Muscle of back (tissue), 3 donors: ENCODE measurements at regions not wholly inside any gene's neighbourhood (a gene's known extent, or its start where the extent isn't known, plus 50 kb on each side); places are given as distances from the start of the nearest gene placed in this dataset.
"Not testable (repeated sequence)": the region's sequence is repeated elsewhere in the genome, so short reads cannot be mapped to it uniquely, and the experiment has no call there.

Experiments
- DNase-seq, 3 donors: peaks; one replicate each; pipeline versions ENCODE4 v3.0.0 to v3.0.0-alpha.2; 2013

DNA sequence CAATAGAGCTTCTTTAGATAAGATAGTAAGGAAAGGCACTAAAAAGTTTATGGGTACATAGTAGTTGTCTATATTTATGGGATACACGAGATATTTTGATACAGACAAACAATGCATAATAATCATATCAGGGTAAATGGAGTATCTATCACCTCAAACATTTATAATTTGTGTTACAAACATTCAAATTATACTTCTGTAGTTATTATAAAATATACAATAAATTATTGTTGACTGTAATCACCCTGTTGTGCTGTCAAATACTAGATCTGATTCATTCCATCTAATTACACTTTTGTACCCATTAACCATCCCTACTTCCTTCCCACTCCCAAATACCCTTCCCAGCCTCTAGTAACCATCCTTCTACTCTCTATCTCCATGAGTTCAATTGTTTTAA is 179.7 kb downstream of the FOXG1 start:
- no peak for DNase-seq

DNA sequence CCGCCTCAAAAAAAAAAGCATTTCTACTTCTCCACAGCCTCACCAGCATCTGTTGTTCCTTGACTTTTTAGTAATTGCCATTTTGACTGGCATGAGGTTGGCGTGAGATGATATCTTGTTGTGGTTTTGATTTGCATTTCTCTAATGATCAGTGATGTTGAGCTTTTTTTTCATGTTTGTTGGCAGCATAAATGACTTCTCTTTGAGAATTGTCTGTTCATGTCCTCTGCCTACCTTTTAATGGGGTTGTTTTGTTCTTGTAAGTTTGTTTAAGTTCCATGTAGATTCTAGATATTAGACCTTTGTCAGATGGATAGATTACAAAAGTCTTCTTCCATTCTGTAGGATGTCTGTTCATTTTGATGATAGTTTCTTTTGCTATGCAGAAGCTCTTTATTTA is 182.9 kb downstream of the FOXG1 start:
- DNase-seq, result no peak

GRCh38 chr14:28952161-28952560 is 185.6 kb downstream of the FOXG1 start:
- no peak for DNase-seq

- DNase-seq, result no peak
These were observed 186.1 kb downstream of the FOXG1 start for GRCh38 chr14:28952666-28953065.

GRCh38 chr14:28953973-28954372 is 187.4 kb downstream of the FOXG1 start:
- DNase-seq, result no peak

DNA sequence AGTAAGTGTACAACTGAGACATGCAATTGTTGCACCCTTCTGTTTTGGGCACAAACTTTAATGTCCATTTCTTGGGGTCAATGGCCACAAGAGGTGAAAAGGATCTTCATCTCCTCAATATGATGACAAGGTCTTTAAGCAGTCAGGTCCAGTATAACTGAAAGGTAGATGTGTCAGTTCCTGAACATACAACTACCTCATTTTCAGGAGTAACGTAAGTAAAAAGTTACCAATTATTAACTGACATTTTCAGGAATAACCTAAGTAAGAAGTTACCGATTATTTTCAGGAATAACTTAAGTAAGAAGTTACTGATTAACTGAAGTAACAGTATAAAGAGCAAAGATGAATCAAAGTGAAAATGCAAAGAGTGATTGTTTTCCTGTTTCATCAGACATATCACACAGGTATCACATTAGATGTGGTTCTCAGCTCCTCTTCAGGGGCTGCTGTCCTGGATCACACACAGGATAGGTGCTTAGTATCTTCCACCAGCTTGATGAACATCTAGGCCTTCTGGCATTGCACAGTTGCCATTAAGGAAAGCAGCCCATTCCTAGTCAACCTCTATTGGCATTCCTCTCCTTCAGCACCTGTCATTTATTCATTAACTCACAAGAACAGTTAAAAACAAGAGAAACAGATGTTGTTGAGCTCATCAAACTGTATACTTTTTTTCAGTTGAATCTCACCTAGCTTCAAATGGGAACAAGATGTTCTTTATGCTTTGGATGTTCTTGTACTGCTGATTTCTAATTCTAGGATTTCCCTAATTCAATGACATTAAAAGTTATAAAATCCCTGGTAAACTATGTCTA is 200.0 kb downstream of the FOXG1 start:
- DNase-seq, result no peak

GRCh38 chr14:28975084-28975483 is 208.5 kb downstream of the FOXG1 start:
- no peak for DNase-seq

DNA sequence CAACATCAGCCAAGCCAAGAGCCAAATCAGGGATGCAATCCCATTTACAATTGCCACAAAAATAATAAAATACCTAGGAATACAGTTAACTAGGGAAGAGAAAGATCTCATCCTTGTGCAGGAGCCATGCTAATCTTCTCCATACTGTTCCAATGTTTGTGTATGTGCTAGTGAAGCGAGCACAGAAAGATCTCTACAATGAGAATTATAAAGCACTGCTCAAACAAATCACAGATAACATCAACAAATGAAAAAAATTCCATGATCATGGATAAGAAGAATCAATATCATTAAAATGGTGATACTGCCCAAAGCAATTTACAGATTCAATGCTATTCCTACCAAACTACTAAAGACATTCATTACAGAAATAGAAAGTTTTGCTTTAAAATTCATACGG is 215.6 kb downstream of the FOXG1 start:
- no peak for DNase-seq

DNA sequence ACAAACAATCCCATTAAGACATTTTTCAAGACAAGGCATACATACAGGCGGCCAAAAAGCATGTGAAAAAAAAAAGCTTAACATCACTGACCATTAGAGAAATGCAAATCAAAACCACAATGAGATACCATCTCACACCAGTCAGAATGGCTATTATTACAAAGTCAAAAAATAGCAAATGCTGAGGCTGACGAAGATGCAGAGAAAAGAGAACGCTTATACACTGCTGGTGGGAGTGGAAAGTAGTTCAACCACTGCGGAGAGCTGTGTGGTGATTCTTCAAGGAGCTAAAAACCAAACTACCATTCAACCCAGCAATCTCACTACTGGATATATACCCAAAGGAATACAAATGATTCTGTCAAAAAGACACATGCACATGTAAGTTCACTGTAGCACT is 216.7 kb downstream of the FOXG1 start:
- no peak for DNase-seq

GRCh38 chr14:28987516-28987915 is 220.9 kb downstream of the FOXG1 start:
- no peak for DNase-seq

GRCh38 chr14:28997196-28997595 is 230.6 kb downstream of the FOXG1 start:
- DNase-seq, result not testable (repeated sequence)

- no peak for DNase-seq
These were observed 233.1 kb downstream of the FOXG1 start for GRCh38 chr14:28999656-29000055.

GRCh38 chr14:29005647-29006046 is 239.1 kb downstream of the FOXG1 start:
- no peak for DNase-seq

GRCh38 chr14:29007990-29008389 is 241.4 kb downstream of the FOXG1 start:
- DNase-seq, result no peak

GRCh38 chr14:29016050-29016900 is 249.7 kb downstream of the FOXG1 start:
- DNase-seq, result peak in 2 of 3 donors; percentile 8 to 39

- DNase-seq, result not testable (repeated sequence)
These were observed 256.9 kb downstream of the FOXG1 start for GRCh38 chr14:29023505-29023904.

GRCh38 chr14:29027441-29027840 is 260.9 kb downstream of the FOXG1 start:
- DNase-seq, result not testable (repeated sequence)

DNA sequence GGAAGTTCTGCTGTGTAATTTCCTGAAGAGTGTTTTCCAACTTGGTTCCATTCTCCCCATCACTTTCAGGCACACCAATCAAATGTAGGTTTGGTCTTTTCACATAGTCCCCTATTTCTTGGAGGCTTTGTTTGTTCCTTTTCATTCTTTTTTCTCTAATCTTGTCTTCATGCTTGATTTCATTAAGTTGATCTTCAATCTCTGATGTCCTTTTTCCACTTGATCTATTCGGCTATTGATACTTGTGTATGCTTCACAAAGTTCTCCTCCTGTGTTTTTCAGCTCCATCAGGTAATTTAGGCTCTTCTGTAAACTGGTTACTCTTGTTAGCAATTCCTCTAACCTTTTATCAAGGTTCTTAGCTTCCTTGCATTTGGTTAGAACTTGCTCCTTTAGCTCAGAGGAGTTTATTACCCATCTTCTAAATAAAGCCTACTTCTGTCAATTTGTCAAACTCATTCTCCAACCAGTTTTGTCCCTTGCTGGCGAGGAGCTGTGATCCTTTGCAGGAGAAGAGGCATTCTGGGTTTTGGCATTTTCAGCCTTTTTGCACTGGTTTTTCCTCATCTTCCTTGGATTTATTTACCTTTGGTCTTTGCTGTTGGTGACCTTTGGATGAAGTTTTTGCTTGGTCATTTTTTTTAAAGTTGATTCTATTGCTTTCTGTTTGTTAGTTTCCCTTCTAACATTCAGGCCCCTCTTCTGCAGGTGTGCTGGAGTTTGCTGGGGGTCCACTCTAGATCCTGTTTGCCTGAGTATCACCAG is 261.5 kb downstream of the FOXG1 start:
- DNase-seq, result not testable (repeated sequence)

- DNase-seq, result no peak
These were observed 262.5 kb downstream of the FOXG1 start for GRCh38 chr14:29028973-29029582.

- no peak for DNase-seq
These were observed 263.5 kb downstream of the FOXG1 start for GRCh38 chr14:29030121-29030520.

DNA sequence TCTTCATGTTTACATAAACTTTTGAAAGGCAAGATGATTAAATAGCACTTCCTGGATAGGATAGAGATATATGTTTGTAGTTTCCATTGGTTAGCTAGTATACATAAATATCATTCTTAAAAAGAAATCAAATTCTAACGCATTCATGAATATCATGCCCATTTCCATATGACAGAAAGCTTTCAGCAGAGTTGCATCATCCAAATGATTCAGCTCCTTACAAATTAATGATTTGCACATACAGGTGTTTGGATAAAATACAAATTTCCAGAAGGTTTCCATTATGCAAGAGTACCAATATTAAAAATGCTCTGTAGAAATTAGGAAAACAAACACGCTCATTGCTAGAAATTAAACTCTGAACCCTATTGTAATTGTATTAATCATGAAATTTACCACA is 264.4 kb downstream of the FOXG1 start:
- DNase-seq, result no peak

DNA sequence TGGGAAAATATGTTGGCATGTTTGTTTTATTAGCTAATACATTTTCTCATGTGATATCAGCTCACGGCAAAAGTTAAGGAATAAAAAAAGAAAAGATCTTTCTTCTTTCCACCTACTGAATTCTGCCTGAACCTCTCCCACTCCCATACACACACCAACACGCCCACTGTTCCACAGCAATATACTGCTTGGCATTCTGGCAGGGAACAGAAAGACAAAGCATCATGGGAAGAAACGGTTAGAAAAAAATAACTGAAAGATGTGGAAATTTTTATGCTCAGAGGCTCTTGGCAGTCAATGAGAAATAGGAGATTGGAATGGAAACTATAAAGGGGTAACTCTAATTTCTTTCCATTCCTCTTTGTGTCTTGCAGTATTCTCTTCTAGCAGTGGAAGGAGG is 268.5 kb downstream of the FOXG1 start:
- DNase-seq, result peak; percentile 9 to 62 (median 42)
